NCI-H2196 treated with DMSO at 0.1 percent for 48 hours (cell line): ENCODE measurements at regions not wholly inside any gene's neighbourhood (a gene's known extent, or its start where the extent isn't known, plus 50 kb on each side); places are given as distances from the start of the nearest gene placed in this dataset.

Experiments
- DNase-seq: peaks from one replicate; lab custom pipeline; 2025; ENCODE audit not compliant: unreplicated experiment; lab: John Stamatoyannopoulos, UW

- no peak for DNase-seq
Observed at GRCh38 chr9:129403779-129404620, 216.9 kb downstream of the C9orf50 start.

GRCh38 chr9:129402931-129403778 is 217.7 kb downstream of the C9orf50 start:
- DNase-seq = no peak

- DNase-seq = no peak
Observed at GRCh38 chr9:129402371-129402739, 218.5 kb downstream of the C9orf50 start.

- DNase-seq = no peak
Observed at GRCh38 chr9:129401623-129402370, 219.1 kb downstream of the C9orf50 start.

GRCh38 chr9:129400971-129401622 is 219.8 kb downstream of the C9orf50 start:
- DNase-seq = no peak

GRCh38 chr9:129400001-129400970 is 220.6 kb downstream of the C9orf50 start:
- DNase-seq = no peak

- no peak for DNase-seq
Observed at GRCh38 chr9:129399634-129399990, 221.3 kb downstream of the C9orf50 start.

GRCh38 chr9:129398961-129399633 is 221.0 kb upstream of the IER5L start:
- DNase-seq = no peak

GRCh38 chr9:129398101-129398960 is 220.3 kb upstream of the IER5L start:
- DNase-seq = no peak

GRCh38 chr9:129397335-129397734 is 219.3 kb upstream of the IER5L start:
- DNase-seq = no peak

GRCh38 chr9:129396365-129396708 is 218.3 kb upstream of the IER5L start:
- DNase-seq = no peak

- no peak for DNase-seq
Observed at GRCh38 chr9:129395633-129396364, 217.7 kb upstream of the IER5L start.

- no peak for DNase-seq
Observed at GRCh38 chr9:129394886-129395279, 216.8 kb upstream of the IER5L start.

GRCh38 chr9:129394061-129394885 is 216.2 kb upstream of the IER5L start:
- no peak for DNase-seq

GRCh38 chr9:129393064-129393463 is 215.0 kb upstream of the IER5L start:
- DNase-seq = no peak

- no peak for DNase-seq
Observed at GRCh38 chr9:129392093-129392541, 214.1 kb upstream of the IER5L start.

- no peak for DNase-seq
Observed at GRCh38 chr9:129391221-129391661, 213.2 kb upstream of the IER5L start.
